ENCODE measurements at regions not wholly inside any gene's neighbourhood (a gene's known extent, or its start where the extent isn't known, plus 50 kb on each side); places are given as distances from the start of the nearest gene placed in this dataset.

GRCh38 chr6:163695414-163695864, 280.9 kb downstream of the QKI start:
- DNase-seq (ENCODE audit: low read depth): no peak
- no peak for TF ChIP-seq CTCF (IDR thresholded peaks at IDR 0.05; ENCODE audit: control insufficient read depth, extremely low read depth, insufficient read depth)
- no peak overlapping the region for H3K4me3 ChIP-seq (ENCODE audit: low read depth, low read length)

GRCh38 chr6:163694988-163695398, 280.5 kb downstream of the QKI start:
- TF ChIP-seq CTCF (IDR thresholded peaks at IDR 0.05; ENCODE audit: control insufficient read depth, extremely low read depth, insufficient read depth): no peak
- H3K4me3 ChIP-seq (ENCODE audit: low read depth, low read length): no peak overlapping the region
- no peak for DNase-seq (ENCODE audit: low read depth)

GRCh38 chr6:163694072-163694471, 279.6 kb downstream of the QKI start:
- no peak for DNase-seq (ENCODE audit: low read depth)

GRCh38 chr6:163691049-163691448, 276.5 kb downstream of the QKI start:
- no peak for DNase-seq (ENCODE audit: low read depth)
- no peak overlapping the region for H3K4me3 ChIP-seq (ENCODE audit: low read depth, low read length)
- no peak for TF ChIP-seq CTCF (IDR thresholded peaks at IDR 0.05; ENCODE audit: control insufficient read depth, extremely low read depth, insufficient read depth)

More at GRCh38 chr6:163694072-163694471, 279.6 kb downstream of the QKI start:
- TF ChIP-seq CTCF (IDR thresholded peaks at IDR 0.05; ENCODE audit: control insufficient read depth, extremely low read depth, insufficient read depth): no peak
- H3K4me3 ChIP-seq (ENCODE audit: low read depth, low read length): no peak overlapping the region

- no peak overlapping the region for H3K4me3 ChIP-seq (ENCODE audit: low read depth, low read length)
- DNase-seq (ENCODE audit: low read depth): no peak
- no peak for TF ChIP-seq CTCF (IDR thresholded peaks at IDR 0.05; ENCODE audit: control insufficient read depth, extremely low read depth, insufficient read depth)
These were observed 274.3 kb downstream of the QKI start for GRCh38 chr6:163688739-163689362.

GRCh38 chr6:163687075-163687474, 272.6 kb downstream of the QKI start:
- DNase-seq (ENCODE audit: low read depth): no peak
- no peak overlapping the region for H3K4me3 ChIP-seq (ENCODE audit: low read depth, low read length)
- TF ChIP-seq CTCF (IDR thresholded peaks at IDR 0.05; ENCODE audit: control insufficient read depth, extremely low read depth, insufficient read depth): no peak

GRCh38 chr6:163686301-163686700, 271.8 kb downstream of the QKI start:
- DNase-seq (ENCODE audit: low read depth): no peak
- no peak overlapping the region for H3K4me3 ChIP-seq (ENCODE audit: low read depth, low read length)
- no peak for TF ChIP-seq CTCF (IDR thresholded peaks at IDR 0.05; ENCODE audit: control insufficient read depth, extremely low read depth, insufficient read depth)
